AG09319 (cell line): ENCODE measurements at regions not wholly inside any gene's neighbourhood (a gene's known extent, or its start where the extent isn't known, plus 50 kb on each side); places are given as distances from the start of the nearest gene placed in this dataset.

Experiments used
- DNase-seq: peaks from one replicate; pipeline ENCODE4 v3.0.0-alpha.2; 2010; ENCODE audit warnings: low read depth; ENCODE audit errors: extremely low read depth
- CTCF ChIP-seq: IDR thresholded peaks from 2 replicates; pipeline ENCODE4 v1.5.1; 2011; ENCODE audit warnings: low read depth, mild to moderate bottlenecking, inconsistent platforms, low read length, moderate library complexity

GRCh38 chr5:68964679-68965078 lies 129.1 kb upstream of the SLC30A5 start:
- no peak for DNase-seq
- no peak for TF ChIP-seq CTCF

GRCh38 chr5:68965926-68966325 lies 127.9 kb upstream of the SLC30A5 start:
- TF ChIP-seq CTCF = no peak
- no peak for DNase-seq

- TF ChIP-seq CTCF = no peak
These were observed 127.2 kb upstream of the SLC30A5 start for GRCh38 chr5:68966596-68966995.

GRCh38 chr5:68968429-68968828 lies 125.4 kb upstream of the SLC30A5 start:
- DNase-seq = no peak
- TF ChIP-seq CTCF = no peak

More at GRCh38 chr5:68966596-68966995, 127.2 kb upstream of the SLC30A5 start:
- no peak for DNase-seq

- TF ChIP-seq CTCF = no peak
- DNase-seq = no peak
These were observed 123.2 kb upstream of the SLC30A5 start for GRCh38 chr5:68970617-68971016.

- no peak for TF ChIP-seq CTCF
- no peak for DNase-seq
These were observed 120.1 kb upstream of the SLC30A5 start for GRCh38 chr5:68973696-68974095.

- no peak for TF ChIP-seq CTCF
- DNase-seq = no peak
These were observed 110.8 kb upstream of the SLC30A5 start for GRCh38 chr5:68983043-68983442.
